ENCODE measurements at regions not wholly inside any gene's neighbourhood (a gene's known extent, or its start where the extent isn't known, plus 50 kb on each side); places are given as distances from the start of the nearest gene placed in this dataset.

DNA sequence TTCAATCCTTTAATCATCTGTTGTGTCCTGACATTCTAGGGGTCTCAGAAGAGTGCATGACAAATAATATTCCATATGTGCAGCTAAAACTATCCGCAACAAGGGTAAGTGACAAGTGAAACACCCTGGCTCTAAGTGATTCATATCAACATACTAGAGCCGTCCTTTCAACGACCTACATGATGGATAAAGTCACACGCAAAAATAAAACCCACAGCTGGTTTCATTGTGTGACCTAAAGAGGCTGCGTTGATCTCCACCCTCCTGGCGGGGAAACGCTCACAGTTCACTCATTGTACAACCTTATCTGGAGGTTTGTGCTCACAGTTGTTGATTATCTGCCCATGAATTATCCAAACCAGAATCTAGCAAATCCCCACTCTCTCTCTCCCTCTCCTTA, 365.3 kb upstream of the PKN2 start:
- no peak for TF ChIP-seq POLR2A (IDR thresholded peaks at IDR 0.05)
- no peak for TF ChIP-seq CTCF (IDR thresholded peaks at IDR 0.05)
